ENCODE measurements at regions not wholly inside any gene's neighbourhood (a gene's known extent, or its start where the extent isn't known, plus 50 kb on each side); places are given as distances from the start of the nearest gene placed in this dataset.

GRCh38 chr16:35748621-35749252 lies 2289.3 kb downstream of the TP53TG3F start:
- H3K9me3 ChIP-seq (ENCODE audit: control insufficient read depth, insufficient read depth, low read depth, low read length), result no peaks in the 10 kb centered on the region

GRCh38 chr16:35749253-35750141 lies 2290.1 kb downstream of the TP53TG3F start:
- Histone ChIP-seq H3K27ac (ENCODE audit: extremely low read depth, low read depth, low read length) (no peak overlapping the region), H3K4me3 (ENCODE audit: low read depth, low read length) (no peak overlapping the region), H3K36me3 (ENCODE audit: control insufficient read depth in 2 of 2, insufficient read depth in 1 of 2, low read length in 2 of 2) (no peaks in the 10 kb centered on the region), H3K9me3 (ENCODE audit: control insufficient read depth, insufficient read depth, low read depth, low read length) (no peaks in the 10 kb centered on the region), H3K4me1 (ENCODE audit: control insufficient read depth, insufficient read depth, low read length) (no peaks in the 10 kb centered on the region)
- POLR2A ChIA-PET, result no interaction called here
- CTCF ChIA-PET, result no interaction called here
- TF ChIP-seq ZBTB21 (tag by site-specific recombination; IDR thresholded peaks at IDR 0.05) (no peak), ZNF175 (tag by site-specific recombination; IDR thresholded peaks at IDR 0.05) (no peak), ZNF114 (tag by site-specific recombination; IDR thresholded peaks at IDR 0.05) (no peak)

More at GRCh38 chr16:35748621-35749252, 2289.3 kb downstream of the TP53TG3F start:
- Histone ChIP-seq H3K4me1 (ENCODE audit: control insufficient read depth, insufficient read depth, low read length) (no peaks in the 10 kb centered on the region), H3K4me3 (ENCODE audit: low read depth, low read length) (no peak overlapping the region), H3K27ac (ENCODE audit: extremely low read depth, low read depth, low read length) (no peak overlapping the region), H3K36me3 (ENCODE audit: control insufficient read depth in 2 of 2, insufficient read depth in 1 of 2, low read length in 2 of 2) (no peaks in the 10 kb centered on the region)
- ChIA-PET CTCF (no interaction called here), POLR2A (no interaction called here)
- TF ChIP-seq ZNF350 (tag by site-specific recombination; IDR thresholded peaks at IDR 0.05), result no peak

- no peaks in the 10 kb centered on the region for H3K9me3 ChIP-seq (ENCODE audit: control insufficient read depth, insufficient read depth, low read depth, low read length)
These were observed 2290.8 kb downstream of the TP53TG3F start for GRCh38 chr16:35750157-35750689.

GRCh38 chr16:35750701-35751104 lies 2291.3 kb downstream of the TP53TG3F start:
- POLR2A ChIA-PET, result no interaction called here
- Histone ChIP-seq H3K4me1 (ENCODE audit: control insufficient read depth, insufficient read depth, low read length) (no peaks in the 10 kb centered on the region), H3K9me3 (ENCODE audit: control insufficient read depth, insufficient read depth, low read depth, low read length) (no peaks in the 10 kb centered on the region), H3K4me3 (ENCODE audit: low read depth, low read length) (no peak overlapping the region), H3K27ac (ENCODE audit: extremely low read depth, low read depth, low read length) (no peak overlapping the region), H3K36me3 (ENCODE audit: control insufficient read depth in 2 of 2, insufficient read depth in 1 of 2, low read length in 2 of 2) (no peaks in the 10 kb centered on the region)
- CTCF ChIA-PET, result no interaction called here
- TF ChIP-seq ZNF837 (tag by site-specific recombination; IDR thresholded peaks at IDR 0.05) (no peak), YY2 (tag by site-specific recombination; IDR thresholded peaks at IDR 0.05) (no peak), ZNF132 (tag by site-specific recombination; IDR thresholded peaks at IDR 0.05; ENCODE audit: borderline replicate concordance) (no peak), ZNF510 (tag by site-specific recombination; IDR thresholded peaks at IDR 0.05; ENCODE audit: insufficient replicate concordance) (no peak), SP3 (tag by site-specific recombination; IDR thresholded peaks at IDR 0.05) (no peak), ZNF658 (tag by site-specific recombination; IDR thresholded peaks at IDR 0.05) (no peak), HOXD13 (CRISPR knock-in tag; IDR thresholded peaks at IDR 0.05; ENCODE audit: borderline replicate concordance) (no peak), ZNF138 (tag by site-specific recombination; IDR thresholded peaks at IDR 0.05; ENCODE audit: borderline replicate concordance) (no peak), ZNF214 (tag by site-specific recombination; IDR thresholded peaks at IDR 0.05; ENCODE audit: borderline replicate concordance) (no peak), ZNF426 (tag by site-specific recombination; IDR thresholded peaks at IDR 0.05) (no peak), ZNF544 (tag by site-specific recombination; IDR thresholded peaks at IDR 0.05) (no peak)

More at GRCh38 chr16:35750157-35750689, 2290.8 kb downstream of the TP53TG3F start:
- POLR2A ChIA-PET, result no interaction called here
- no peak overlapping the region for H3K4me3 ChIP-seq (ENCODE audit: low read depth, low read length)
- no peak for TF ChIP-seq ZNF704 (tag by site-specific recombination; IDR thresholded peaks at IDR 0.05)
- no peaks in the 10 kb centered on the region for H3K4me1 ChIP-seq (ENCODE audit: control insufficient read depth, insufficient read depth, low read length)
- no peak overlapping the region for H3K27ac ChIP-seq (ENCODE audit: extremely low read depth, low read depth, low read length)
- no peaks in the 10 kb centered on the region for H3K36me3 ChIP-seq (ENCODE audit: control insufficient read depth in 2 of 2, insufficient read depth in 1 of 2, low read length in 2 of 2)
- CTCF ChIA-PET, result no interaction called here
